Epithelial cell of esophagus (primary cell): ENCODE measurements at regions not wholly inside any gene's neighbourhood (a gene's known extent, or its start where the extent isn't known, plus 50 kb on each side); places are given as distances from the start of the nearest gene placed in this dataset.
A peak's percentile ranks its signal among the peaks of the same experiment; 100 is the strongest.

Experiments used
- DNase-seq: peaks from one replicate; pipeline ENCODE4 v3.0.0; 2010; ENCODE audit warnings: low read depth
- H3K4me3 ChIP-seq: 2 replicates; pipeline ENCODE4 v1.5.1; 2011; ENCODE audit warnings: mild to moderate bottlenecking, low read length, control low read depth
- TF ChIP-seq, protein P1 (sequence below): IDR thresholded peaks from 2 replicates; pipeline ENCODE4 v1.5.1; 2011; ENCODE audit warnings: low read depth, mild to moderate bottlenecking, low read length, control low read depth, inconsistent platforms; ENCODE audit not compliant: insufficient read depth; ENCODE audit errors: missing control alignments

DNA sequence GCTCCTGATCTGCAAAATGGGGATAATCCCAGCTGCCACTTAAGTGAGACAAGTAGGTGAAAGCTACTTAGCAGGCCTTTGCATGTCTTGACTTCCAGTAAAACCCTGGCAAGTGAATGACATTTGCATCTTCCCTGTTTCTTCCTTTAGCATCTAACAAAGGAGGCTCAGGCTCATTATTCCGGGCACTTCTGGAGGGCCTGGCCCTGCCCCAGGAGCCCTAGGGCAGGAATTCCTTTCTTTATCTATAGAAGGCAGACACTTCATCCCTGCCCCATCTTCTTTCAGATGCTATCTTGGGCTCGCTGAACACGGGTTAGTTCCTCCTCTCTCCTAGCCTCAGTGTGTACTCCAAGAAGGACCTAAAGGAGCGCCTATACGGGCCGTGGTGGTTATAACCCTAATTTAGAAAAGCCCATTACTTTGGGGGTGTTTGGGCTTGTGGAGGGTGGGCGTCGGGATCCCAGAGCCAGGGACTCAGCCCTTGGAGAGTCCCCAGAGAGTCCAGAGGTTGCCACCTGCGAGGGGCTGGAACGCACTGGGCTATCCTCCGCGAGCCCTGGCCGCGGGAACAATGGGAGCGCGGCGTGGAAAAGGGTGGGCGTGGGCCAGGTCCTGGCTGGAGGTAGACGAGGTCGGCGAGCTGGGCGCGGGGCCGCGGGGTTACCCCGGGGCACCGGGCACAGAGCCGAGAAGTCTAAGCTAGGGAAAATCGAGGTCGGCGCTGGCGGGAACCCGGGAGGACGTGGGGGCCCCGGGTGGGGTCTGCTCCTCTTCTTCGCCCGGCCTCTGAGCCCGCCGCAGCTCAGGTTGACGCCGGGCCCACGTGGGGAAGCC lies 62.8 kb upstream of the EPB41L1 start:
- peak overlapping the region; percentile 18 for H3K4me3 ChIP-seq
- TF ChIP-seq, protein P1, sequence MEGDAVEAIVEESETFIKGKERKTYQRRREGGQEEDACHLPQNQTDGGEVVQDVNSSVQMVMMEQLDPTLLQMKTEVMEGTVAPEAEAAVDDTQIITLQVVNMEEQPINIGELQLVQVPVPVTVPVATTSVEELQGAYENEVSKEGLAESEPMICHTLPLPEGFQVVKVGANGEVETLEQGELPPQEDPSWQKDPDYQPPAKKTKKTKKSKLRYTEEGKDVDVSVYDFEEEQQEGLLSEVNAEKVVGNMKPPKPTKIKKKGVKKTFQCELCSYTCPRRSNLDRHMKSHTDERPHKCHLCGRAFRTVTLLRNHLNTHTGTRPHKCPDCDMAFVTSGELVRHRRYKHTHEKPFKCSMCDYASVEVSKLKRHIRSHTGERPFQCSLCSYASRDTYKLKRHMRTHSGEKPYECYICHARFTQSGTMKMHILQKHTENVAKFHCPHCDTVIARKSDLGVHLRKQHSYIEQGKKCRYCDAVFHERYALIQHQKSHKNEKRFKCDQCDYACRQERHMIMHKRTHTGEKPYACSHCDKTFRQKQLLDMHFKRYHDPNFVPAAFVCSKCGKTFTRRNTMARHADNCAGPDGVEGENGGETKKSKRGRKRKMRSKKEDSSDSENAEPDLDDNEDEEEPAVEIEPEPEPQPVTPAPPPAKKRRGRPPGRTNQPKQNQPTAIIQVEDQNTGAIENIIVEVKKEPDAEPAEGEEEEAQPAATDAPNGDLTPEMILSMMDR: no peak
- DNase-seq: no peak

DNA sequence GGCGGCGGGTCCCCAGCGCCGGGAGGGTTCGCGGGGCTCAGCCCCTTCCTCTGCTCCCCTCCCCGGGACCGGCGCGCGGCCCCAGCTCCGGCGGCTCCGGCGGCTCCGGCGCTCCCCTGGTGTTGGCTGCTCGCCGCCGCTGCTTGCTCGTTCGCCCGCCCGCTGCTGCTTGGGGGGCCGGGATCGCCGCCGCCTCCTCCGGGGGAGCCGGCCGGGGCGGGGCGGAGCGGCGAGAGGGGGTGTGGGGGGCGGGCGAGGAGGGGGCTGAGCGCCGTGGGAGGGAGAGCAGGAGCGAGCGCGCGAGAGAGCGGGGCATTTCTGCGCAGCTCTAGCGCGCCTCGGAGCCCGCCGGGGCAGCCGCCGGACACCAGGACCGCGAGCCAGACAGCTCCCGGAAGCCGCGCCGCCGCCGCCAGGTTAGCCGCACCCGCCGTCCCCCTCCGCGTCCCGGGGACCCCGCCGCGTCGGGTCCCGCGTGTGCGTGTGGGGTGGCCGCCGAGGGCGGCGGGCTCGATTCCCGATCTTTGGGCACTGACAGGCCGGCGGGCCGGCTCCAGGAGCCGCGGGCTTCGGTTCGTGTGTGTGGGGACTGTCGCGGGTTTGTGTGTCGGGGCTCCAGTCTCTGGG lies 62.0 kb upstream of the EPB41L1 start:
- DNase-seq: peak; percentile 35
- peak overlapping the region; percentile 67 for H3K4me3 ChIP-seq
- TF ChIP-seq, protein P1: no peak

DNA sequence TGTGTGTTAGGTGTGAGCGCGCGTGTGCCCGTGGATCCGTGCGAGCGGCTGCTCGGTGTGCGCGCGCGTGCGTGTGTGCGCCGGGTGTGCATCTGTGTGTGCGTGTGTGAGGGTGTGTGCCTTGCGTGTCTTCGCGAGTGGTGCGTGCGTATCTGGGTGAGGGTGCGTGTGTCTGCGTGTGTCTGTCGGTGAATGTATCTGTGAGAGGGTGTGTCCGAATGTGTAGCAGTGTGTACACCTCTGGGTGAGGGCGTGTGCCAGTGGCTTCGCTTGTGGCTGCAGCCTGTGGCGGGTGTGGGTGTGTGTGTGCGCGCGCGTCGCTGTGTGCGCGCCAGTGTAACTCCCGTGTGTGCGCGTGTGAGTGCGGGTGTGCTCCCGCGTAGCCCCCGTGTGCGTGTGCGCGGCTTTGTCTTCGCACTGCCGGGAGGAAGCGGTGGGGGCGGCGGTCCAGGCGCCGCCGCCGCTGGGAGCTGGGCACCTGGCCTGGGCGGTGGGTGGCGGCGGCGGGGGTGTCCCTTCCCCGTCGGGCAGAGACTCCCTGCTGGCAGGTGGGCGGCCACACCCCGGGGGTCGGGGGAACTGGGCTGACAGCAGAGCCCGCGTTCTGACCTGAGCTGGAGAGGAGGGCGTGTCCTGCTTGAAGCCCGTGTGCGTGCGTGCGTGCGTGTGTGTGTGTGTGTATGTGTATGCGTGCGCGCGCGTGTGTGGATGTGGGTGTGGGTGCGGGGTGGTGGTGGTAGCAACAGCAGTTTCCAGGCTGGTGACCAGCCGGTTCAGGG lies 61.3 kb upstream of the EPB41L1 start:
- H3K4me3 ChIP-seq: peak overlapping the region; percentile 67
- peak; percentile 26 for DNase-seq
- TF ChIP-seq, protein P1: no peak

DNA sequence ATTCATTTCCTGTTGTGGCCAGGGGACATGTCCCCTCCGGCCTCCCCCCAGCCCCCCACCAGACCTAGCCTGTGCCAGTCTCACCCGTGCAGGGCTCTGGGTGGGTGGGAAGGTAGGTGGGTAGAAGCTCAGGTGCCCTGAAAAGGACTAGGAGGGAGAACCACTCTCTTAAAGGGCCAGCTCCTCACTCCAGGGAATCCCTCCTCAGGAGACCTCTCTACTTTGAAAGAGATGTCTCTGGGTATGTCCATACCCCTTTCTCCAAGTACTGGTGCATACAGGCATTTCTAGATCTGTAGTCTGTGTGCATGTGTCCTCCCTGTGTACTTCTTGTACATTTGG lies 60.8 kb upstream of the EPB41L1 start:
- TF ChIP-seq, protein P1: no peak
- no peak for DNase-seq
- peak overlapping the region; percentile 67 for H3K4me3 ChIP-seq

DNA sequence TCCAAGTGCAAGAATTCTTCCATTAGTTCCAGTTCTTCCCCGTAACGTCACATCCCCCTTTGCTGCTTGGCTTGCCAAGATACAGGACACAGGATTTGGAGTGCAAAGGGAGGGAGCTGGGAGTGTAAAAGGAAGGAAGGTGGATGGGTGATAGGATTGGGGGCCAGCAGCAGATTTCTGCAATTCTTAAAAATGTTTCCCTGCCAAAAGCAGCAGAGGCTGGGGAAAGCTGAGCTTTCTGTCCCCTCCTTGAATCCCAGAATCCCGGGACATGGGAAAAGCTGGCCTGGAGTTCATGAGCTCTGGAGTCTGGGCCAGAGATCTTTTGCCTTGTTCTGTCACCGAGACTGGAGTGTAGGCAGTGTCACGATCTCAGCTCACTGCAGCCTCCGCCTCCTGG lies 60.0 kb upstream of the EPB41L1 start:
- no peak for DNase-seq
- TF ChIP-seq, protein P1: no peak
- no peak overlapping the region for H3K4me3 ChIP-seq

DNA sequence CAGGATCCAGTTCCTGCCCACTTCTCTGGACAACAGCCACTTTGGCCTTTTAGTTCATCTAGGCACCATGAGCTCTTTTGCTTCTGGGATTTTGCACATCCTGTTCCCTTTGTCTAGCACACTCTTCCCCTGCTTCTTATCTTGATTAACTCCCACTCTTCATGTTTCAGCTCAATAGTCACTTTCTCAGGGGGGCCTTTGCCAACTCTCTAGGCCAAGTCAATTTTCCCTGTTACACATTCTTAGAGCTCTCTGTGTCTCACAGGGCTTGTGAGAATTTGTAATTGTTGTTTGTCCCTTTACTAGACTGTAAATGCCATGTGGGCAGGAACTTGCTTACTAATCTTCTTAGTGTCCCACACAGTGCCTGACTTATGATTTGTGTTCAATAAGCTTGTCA lies 58.1 kb upstream of the EPB41L1 start:
- TF ChIP-seq, protein P1: no peak
- DNase-seq: no peak

More for the DNA sequence above, 58.1 kb upstream of the EPB41L1 start:
- H3K4me3 ChIP-seq: no peak overlapping the region
